HG02870 (cell line): ENCODE measurements at regions not wholly inside any gene's neighbourhood (a gene's known extent, or its start where the extent isn't known, plus 50 kb on each side); places are given as distances from the start of the nearest gene placed in this dataset.
"Not testable (repeated sequence)": the region's sequence is repeated elsewhere in the genome, so short reads cannot be mapped to it uniquely, and the experiment has no call there.

Experiments used
- ATAC-seq: cut with Tn5 transposase; IDR thresholded peaks from one replicate; pipeline ENCODE4 v1.9.1; 2021; ENCODE audit warnings: mild to moderate bottlenecking, moderate library complexity; ENCODE audit not compliant: unreplicated experiment

DNA sequence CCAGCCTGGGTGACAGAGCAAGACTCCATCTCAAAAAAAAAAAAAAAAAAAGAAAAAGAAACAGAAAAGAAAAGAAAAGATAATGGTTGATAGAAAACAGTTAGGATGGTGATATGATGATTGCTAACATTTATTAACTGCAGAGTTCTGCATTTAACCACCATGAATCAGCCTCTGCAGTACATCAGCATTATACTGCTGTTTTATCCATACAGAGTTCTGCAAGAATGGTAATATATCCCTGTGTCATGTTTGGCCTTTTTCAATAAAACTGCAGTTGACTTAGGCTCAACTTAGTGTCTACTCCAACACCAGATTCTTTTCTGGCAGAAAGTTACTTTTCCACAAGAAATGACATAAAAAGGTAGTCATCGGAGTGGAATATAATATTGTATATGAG lies 62.6 kb downstream of the DUSP6 start:
- ATAC-seq, result no peak

DNA sequence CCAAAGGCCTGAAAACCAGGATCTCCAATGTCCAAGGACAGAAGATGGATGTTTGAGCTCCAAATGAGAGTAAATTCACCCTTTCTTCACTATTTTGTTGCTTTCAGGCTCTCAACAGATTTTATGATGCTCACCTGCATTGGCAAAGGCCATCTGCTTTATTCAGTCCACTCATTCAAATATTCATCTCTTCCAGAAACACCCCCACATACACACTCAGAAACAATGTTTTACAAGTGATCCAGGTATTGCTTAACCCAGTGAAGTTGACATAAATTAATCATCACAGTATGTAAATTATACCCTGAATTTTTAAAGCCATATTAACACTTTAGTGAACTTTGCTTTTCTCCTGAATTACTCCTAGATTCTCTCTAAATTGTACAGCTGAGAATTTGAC lies 63.3 kb downstream of the DUSP6 start:
- ATAC-seq, result no peak

DNA sequence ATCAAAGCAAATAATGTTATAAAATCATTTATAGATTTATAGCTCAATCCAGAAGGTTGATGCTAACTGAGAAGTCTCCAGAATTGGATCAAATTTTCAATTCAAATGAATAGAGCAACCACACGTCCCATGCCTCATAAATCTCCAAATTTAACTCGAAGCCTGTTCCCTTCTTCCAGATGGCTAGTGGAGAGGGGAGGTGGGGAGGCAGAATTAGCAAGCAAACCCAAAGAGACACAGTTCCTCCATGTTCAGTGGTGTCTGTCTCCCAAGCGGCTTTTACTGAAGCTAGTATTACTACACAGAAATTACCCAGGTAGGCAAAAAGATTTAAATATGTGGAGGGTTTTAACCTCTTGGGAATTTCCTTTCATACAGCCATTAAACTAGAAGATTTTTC lies 65.8 kb downstream of the DUSP6 start:
- ATAC-seq, result no peak

DNA sequence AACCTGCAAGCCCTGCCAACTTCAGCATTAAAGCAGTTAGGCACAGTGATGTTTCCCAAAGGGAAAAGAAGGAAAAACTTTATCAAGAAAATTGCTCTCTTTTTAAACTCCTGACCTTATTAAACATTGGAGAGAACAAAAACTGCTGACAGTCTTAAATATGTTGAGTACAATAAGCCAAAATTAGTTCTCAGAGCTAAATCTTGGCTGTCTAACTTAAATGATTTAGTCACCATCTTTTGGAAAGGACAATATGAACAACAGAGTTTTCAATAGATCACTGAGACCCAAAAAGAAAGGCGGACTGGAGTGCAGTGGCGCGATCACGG lies 70.8 kb downstream of the DUSP6 start:
- no peak for ATAC-seq

DNA sequence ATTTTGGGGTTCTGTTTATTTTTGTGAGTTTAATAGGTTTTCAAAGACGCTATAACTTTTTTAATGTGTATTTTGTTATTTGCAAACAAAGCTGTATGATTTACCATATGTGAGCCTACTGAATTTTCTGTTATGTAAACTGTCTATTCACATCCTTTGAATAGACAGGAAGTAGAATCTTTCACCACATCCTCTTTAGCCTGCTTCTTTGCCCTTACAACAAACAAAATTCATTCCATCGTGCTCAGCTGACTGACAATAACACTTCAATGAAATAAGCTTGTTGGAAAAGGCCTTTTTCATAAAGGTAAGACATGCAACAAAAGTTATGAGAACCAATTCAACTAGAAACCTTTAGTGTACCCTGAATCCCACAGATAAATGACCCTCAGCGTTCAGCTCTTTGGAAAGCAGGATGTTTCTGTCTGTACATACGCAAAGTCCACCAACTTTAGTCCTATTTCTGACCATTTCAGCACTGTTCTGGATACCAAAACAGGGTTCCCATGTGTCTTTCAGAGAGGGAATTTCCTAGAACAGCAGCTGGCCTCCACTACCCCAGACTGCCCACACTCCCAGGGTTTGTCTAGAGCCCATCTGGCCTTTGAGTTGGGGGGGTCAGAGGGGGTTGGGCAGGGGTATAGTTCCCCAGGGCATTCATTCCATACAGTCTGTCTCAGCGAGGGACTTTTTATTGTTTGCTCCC lies 71.3 kb downstream of the DUSP6 start:
- ATAC-seq, result no peak

GRCh38 chr12:89279499-89279898 lies 72.8 kb downstream of the DUSP6 start:
- ATAC-seq, result no peak

GRCh38 chr12:89278862-89279261 lies 73.4 kb downstream of the DUSP6 start:
- no peak for ATAC-seq

- ATAC-seq, result no peak
Measured at GRCh38 chr12:89278169-89278568, 74.1 kb downstream of the DUSP6 start.

- ATAC-seq, result no peak
Measured at GRCh38 chr12:89276860-89277259, 75.4 kb downstream of the DUSP6 start.

GRCh38 chr12:89273525-89273924 lies 78.8 kb downstream of the DUSP6 start:
- no peak for ATAC-seq

GRCh38 chr12:89270548-89270947 lies 81.8 kb downstream of the DUSP6 start:
- ATAC-seq, result no peak

GRCh38 chr12:89269174-89269573 lies 83.1 kb downstream of the DUSP6 start:
- ATAC-seq, result no peak

GRCh38 chr12:89267404-89267803 lies 84.9 kb downstream of the DUSP6 start:
- ATAC-seq, result no peak

DNA sequence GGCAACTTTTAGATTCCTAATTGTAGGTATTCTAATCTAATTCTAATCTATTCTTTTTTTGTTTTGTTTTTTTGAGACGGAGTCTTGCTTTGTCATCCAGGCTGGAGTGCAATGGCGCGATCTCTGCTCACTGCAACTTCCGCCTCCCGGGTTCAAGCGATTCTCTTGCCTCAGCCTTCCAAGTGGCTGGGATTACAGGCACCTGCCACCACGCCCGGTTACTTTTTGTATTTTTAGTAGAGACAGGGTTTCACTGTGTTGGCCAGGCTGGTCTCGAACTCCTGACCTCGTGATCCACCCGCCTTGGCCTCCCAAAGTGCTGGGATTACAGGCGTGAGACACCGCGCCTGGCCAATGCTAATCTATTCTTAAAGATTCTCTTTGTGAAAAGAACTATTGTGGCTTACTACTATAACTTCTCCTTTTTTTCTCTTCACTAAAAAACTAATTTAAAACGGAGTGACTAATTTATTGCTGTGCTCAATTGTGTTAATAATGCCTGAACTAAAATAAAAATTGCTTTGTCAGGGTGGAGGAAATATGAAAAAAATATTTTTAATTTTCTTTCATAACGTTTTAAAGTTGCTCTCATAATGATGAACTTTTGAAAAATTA lies 85.6 kb downstream of the DUSP6 start:
- not testable (repeated sequence) for ATAC-seq

GRCh38 chr12:89264837-89265236 lies 87.5 kb downstream of the DUSP6 start:
- ATAC-seq, result no peak

GRCh38 chr12:89263900-89264299 lies 88.4 kb downstream of the DUSP6 start:
- ATAC-seq, result no peak

DNA sequence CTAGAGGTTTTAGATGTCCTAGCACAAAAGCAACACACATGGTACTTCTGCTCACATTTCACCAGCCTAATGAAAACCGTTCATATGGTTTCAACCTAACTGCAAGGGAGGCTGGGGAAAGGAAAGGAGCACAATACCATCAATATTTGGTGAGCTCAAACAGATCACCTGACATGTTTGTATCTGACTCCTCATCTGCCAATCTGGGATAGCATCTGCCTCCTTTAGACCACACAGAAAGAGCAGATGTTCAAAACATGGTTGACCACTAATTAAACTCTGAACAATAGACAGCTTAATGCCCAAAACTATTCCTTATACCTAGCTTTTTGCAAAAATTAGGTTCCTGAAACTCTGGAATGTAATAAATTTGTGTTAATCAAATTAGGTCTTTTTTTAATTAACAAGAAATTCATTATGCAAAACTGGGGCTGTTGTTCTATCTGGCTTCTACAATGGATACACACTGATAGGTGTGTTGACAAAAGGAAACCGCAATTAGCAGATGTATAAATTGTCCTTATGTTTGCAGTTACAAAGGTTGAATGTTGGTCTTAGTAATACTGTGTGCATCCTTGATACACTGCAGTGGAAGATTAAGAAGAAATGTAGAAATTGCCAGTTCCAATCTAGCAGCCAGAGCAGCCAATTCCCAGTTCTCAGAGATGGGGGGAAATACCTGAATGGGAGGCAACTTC lies 89.3 kb downstream of the DUSP6 start:
- no peak for ATAC-seq

- ATAC-seq, result no peak
Measured at GRCh38 chr12:89261982-89262381, 90.3 kb downstream of the DUSP6 start.

DNA sequence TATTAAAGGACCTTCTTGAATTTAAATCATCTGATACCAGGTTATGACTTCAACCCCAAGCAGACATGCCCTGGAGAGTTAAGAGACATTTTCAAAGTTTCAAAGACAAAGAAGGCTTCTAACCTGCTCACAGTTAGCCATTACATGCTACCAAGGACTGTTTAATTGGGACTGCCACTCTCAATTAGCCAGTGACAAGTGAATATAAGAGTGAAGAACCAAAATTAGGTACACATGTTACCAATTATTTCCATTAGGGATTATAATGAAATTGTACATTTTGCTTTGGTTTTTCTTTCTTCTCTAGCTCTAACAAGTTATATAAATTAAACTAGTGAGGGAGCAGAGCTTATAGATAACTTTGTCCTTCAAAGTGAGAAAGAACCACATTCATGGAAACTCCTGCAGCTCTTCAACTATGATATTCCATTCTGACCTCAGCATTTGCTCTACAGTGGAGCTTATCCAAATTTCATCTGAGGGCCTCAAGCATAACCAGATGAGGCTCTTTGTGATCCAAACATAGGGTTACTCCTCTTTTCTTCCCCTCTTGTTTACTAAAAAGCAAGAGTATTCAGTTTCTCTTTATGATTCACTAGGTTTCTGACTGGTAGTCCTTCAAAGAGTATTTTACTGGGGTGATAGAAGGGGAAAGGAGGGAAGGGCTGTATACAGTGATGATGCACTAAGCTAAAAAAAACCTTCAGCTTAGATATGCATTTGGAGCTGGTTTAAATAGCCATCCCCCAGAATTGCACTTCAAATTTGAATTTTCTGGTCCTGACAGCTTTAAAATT lies 91.3 kb downstream of the DUSP6 start:
- no peak for ATAC-seq

GRCh38 chr12:89259821-89260220 lies 92.5 kb downstream of the DUSP6 start:
- no peak for ATAC-seq

- no peak for ATAC-seq
Measured at GRCh38 chr12:89258240-89258969, 93.9 kb downstream of the DUSP6 start.
